SU-DHL-6 (cell line): ENCODE measurements at regions not wholly inside any gene's neighbourhood (a gene's known extent, or its start where the extent isn't known, plus 50 kb on each side); places are given as distances from the start of the nearest gene placed in this dataset.

Experiments used
- H2AFZ ChIP-seq: fragments of 200-600 bp; sonication (generic); 2 replicates; pipeline ENCODE4 v1.6.1; 2014; ENCODE audit warnings: low read depth, mild to moderate bottlenecking, moderate library complexity, mixed read lengths, antibody characterized with exemption, low read length; ENCODE audit not compliant: severe bottlenecking
- H3F3A ChIP-seq: fragments of 200-600 bp; shearing (Covaris generic); 2 replicates; pipeline ENCODE4 v1.6.0; 2016; ENCODE audit warnings: antibody characterized with exemption, mild to moderate bottlenecking; ENCODE audit not compliant: insufficient read depth
- H3K27ac ChIP-seq: fragments of 200-600 bp; sonication (generic); 2 replicates; pipeline ENCODE4 v1.5.1; 2016; ENCODE audit warnings: low read depth, mild to moderate bottlenecking, low read length, moderate library complexity, mixed read lengths
- H3K27me3 ChIP-seq: fragments of 200-600 bp; sonication (generic), shearing (Covaris generic); 2 replicates; pipeline ENCODE4 v1.6.0; 2014; ENCODE audit warnings: mild to moderate bottlenecking, low read length
- H3K36me3 ChIP-seq: fragments of 200-600 bp; sonication (generic); 2 replicates; pipeline ENCODE4 v1.6.1; 2014; ENCODE audit warnings: mild to moderate bottlenecking, low read length, mixed read lengths
- H3K4me2 ChIP-seq: fragments of 300-600, 200-600 bp; shearing (Covaris generic), sonication (generic); 2 replicates; pipeline ENCODE4 v1.6.0; 2014; ENCODE audit warnings: low read length, low read depth, mild to moderate bottlenecking; ENCODE audit not compliant: poor library complexity, severe bottlenecking
- H3K4me3 ChIP-seq: fragments of 200-600 bp; sonication (generic); 2 replicates; pipeline ENCODE4 v1.5.1; 2014; ENCODE audit warnings: antibody characterized with exemption, low read length, mild to moderate bottlenecking, mixed read lengths; ENCODE audit not compliant: insufficient read depth, poor library complexity, severe bottlenecking
- H3K79me2 ChIP-seq: fragments of 200-600 bp; sonication (generic); 2 replicates; pipeline ENCODE4 v1.6.1; 2014; ENCODE audit warnings: mild to moderate bottlenecking, low read length, moderate library complexity; ENCODE audit not compliant: insufficient read depth
- H3K9ac ChIP-seq: fragments of 200-600 bp; sonication (generic); 2 replicates; pipeline ENCODE4 v1.7.0; 2014; ENCODE audit warnings: mild to moderate bottlenecking, low read length
- H3K9me2 ChIP-seq: fragments of 200-600 bp; sonication (generic); replicated peaks from 2 replicates; pipeline ENCODE4 v1.6.1; 2014; ENCODE audit warnings: low read length; ENCODE audit not compliant: insufficient read depth
- H3K9me3 ChIP-seq: fragments of 200-600 bp; sonication (generic); 2 replicates; pipeline ENCODE4 v1.6.1; 2014; ENCODE audit warnings: low read length, mixed read lengths; ENCODE audit not compliant: insufficient read depth
- H4K20me1 ChIP-seq: fragments of 200-600 bp; sonication (generic); 2 replicates; pipeline ENCODE4 v1.6.1; 2014; ENCODE audit warnings: low read depth, mild to moderate bottlenecking, antibody characterized with exemption, low read length, moderate library complexity, mixed read lengths
- CTCF ChIP-seq: fragments of 200-600 bp; sonication (generic); IDR thresholded peaks from one replicate; pipeline ENCODE4 v1.5.1; 2017; ENCODE audit warnings: antibody characterized with exemption, mild to moderate bottlenecking, low read length, moderate library complexity; ENCODE audit not compliant: insufficient read depth, poor library complexity, severe bottlenecking
- EZH2phosphoT487 ChIP-seq: fragments of 200-600 bp; sonication (generic), shearing (Covaris generic); conservative IDR thresholded peaks from 2 replicates; pipeline ENCODE4 v1.6.1; 2018; ENCODE audit warnings: mild to moderate bottlenecking, antibody characterized with exemption, low read length, moderate library complexity, mixed read lengths

- no peak overlapping the region for H3K4me2 ChIP-seq
- H3K4me3 ChIP-seq = no peak overlapping the region
- no peak overlapping the region for H3K9ac ChIP-seq
- no peak overlapping the region for H3K27ac ChIP-seq
- no peaks in the 10 kb centered on the region for H4K20me1 ChIP-seq
- no peaks in the 10 kb centered on the region for H3K36me3 ChIP-seq
- no peaks in the 10 kb centered on the region for H3F3A ChIP-seq
- no peaks in the 10 kb centered on the region for H3K27me3 ChIP-seq
- TF ChIP-seq CTCF (no peak), EZH2phosphoT487 (no peak)
- H3K9me3 ChIP-seq = peaks cover 8% of the 10 kb centered on the region; the same call in 1 of the 2 replicates
- no peaks in the 10 kb centered on the region for H3K9me2 ChIP-seq
- no peak overlapping the region for H2AFZ ChIP-seq
- H3K79me2 ChIP-seq = no peaks in the 10 kb centered on the region
These were observed 282.8 kb upstream of the SGK1 start for GRCh38 chr6:134600671-134601070.

GRCh38 chr6:134599079-134599478, 281.2 kb upstream of the SGK1 start:
- Histone ChIP-seq H3K36me3 (no peaks in the 10 kb centered on the region), H3K9me3 (peaks cover 8% of the 10 kb centered on the region; the same call in 1 of the 2 replicates), H3K27ac (no peak overlapping the region), H3K9ac (no peak overlapping the region), H3F3A (no peaks in the 10 kb centered on the region), H3K4me3 (no peak overlapping the region), H4K20me1 (no peaks in the 10 kb centered on the region), H3K79me2 (no peaks in the 10 kb centered on the region), H2AFZ (no peak overlapping the region), H3K4me2 (no peak overlapping the region), H3K27me3 (no peaks in the 10 kb centered on the region), H3K9me2 (no peaks in the 10 kb centered on the region)
- TF ChIP-seq EZH2phosphoT487 (no peak), CTCF (no peak)

GRCh38 chr6:134596191-134596590, 278.3 kb upstream of the SGK1 start:
- Histone ChIP-seq H4K20me1 (no peaks in the 10 kb centered on the region), H3K9me3 (peaks cover 5% of the 10 kb centered on the region; the same call in 1 of the 2 replicates), H3K79me2 (no peaks in the 10 kb centered on the region), H3K4me2 (no peak overlapping the region), H3K36me3 (no peaks in the 10 kb centered on the region), H2AFZ (no peak overlapping the region), H3K27me3 (no peaks in the 10 kb centered on the region), H3F3A (no peaks in the 10 kb centered on the region), H3K27ac (no peak overlapping the region), H3K9me2 (no peaks in the 10 kb centered on the region), H3K9ac (no peak overlapping the region), H3K4me3 (no peak overlapping the region)
- no peak for TF ChIP-seq CTCF
- TF ChIP-seq EZH2phosphoT487 = no peak

- H3K4me2 ChIP-seq = no peak overlapping the region
- no peak overlapping the region for H3K27ac ChIP-seq
These were observed 277.0 kb upstream of the SGK1 start for GRCh38 chr6:134594881-134595280.

More at GRCh38 chr6:134594881-134595280, 277.0 kb upstream of the SGK1 start:
- TF ChIP-seq EZH2phosphoT487 = no peak
- TF ChIP-seq CTCF = no peak
- Histone ChIP-seq H3K9me3 (no peaks in the 10 kb centered on the region), H3K36me3 (no peaks in the 10 kb centered on the region), H3K4me3 (no peak overlapping the region), H3F3A (no peaks in the 10 kb centered on the region), H3K9me2 (no peaks in the 10 kb centered on the region), H3K79me2 (no peaks in the 10 kb centered on the region), H3K9ac (no peak overlapping the region), H2AFZ (no peak overlapping the region), H4K20me1 (no peaks in the 10 kb centered on the region), H3K27me3 (no peaks in the 10 kb centered on the region)
